T1000 (cell line): ENCODE measurements at regions not wholly inside any gene's neighbourhood (a gene's known extent, or its start where the extent isn't known, plus 50 kb on each side); places are given as distances from the start of the nearest gene placed in this dataset.

Experiments
- DNase-seq: peaks from one replicate; lab custom pipeline; 2025; ENCODE audit warnings: mixed read lengths; lab: John Stamatoyannopoulos, UW

DNA sequence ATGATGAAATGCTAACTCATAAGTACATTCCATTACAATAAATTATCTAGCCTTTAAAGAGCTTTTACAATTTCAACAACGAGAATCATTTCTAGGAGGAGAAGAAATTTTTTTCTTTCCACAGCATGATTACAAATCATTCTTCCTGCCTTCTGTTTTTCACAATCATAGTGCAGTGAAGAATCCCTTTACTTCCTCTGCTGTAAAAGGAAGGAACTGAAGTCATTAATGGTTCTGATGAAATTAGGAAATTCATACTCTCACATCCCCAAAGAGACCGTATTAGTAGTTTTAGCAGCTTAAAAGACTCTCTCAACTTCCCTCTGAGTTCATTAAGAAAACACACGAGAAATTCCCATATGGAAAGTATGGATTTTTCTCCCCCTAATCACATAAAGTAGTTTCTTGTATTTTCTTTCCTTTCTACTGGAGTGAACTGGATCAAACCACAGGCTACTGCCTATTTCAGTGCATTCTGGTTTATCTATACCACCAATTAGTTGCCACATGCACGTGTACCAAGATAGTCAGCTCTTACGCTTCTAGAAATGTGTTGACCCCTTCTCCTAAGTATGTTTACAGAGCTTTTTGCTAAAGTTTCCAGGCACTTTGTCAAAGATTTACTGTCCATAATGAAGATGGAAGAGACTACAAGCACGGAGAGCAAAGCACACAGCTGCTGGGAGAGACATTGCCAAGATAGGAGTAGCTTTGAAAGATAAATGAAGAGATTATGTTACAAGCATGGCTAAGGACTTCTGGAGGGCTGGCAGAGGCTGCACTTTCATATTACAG is 58.9 kb upstream of the KITLG start:
- DNase-seq: no peak

DNA sequence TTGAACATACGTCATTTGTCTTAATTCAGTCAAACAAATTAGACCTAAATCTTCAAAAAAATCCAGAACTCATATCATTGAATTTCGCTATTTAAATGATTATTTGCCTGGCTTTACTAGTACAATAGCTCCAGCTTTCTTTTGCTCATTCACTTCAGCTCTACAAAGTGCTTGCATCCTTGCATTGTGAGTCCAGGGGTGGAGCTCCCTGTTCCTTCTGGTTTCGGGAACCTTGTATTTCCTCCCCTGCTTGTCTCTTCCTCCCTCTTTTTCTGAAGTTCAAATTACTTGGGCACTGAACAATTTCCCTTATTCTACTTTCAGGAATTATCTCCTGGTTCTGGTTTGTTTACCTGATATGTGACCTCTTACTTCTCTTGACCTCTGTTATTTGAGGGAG is 58.1 kb upstream of the KITLG start:
- DNase-seq: no peak

DNA sequence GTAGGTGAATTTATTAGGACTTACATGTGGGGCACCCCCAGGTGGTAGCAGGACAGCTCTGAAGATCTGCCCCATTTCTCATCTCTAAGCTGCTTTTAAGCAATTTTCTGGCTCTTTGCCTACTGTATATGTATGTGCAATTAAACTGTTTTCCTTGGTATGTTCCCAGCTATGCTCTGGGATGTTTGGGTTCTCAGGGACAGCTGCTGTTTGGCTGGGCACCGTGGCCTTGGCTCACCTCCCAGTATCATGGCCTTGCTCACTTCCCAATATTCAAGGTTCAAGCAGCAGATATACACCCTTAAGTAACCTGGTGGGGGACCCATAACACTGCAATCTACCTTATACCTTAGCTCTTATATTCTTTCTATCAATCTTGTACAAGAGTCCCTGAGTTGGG is 53.7 kb upstream of the KITLG start:
- DNase-seq: no peak

DNA sequence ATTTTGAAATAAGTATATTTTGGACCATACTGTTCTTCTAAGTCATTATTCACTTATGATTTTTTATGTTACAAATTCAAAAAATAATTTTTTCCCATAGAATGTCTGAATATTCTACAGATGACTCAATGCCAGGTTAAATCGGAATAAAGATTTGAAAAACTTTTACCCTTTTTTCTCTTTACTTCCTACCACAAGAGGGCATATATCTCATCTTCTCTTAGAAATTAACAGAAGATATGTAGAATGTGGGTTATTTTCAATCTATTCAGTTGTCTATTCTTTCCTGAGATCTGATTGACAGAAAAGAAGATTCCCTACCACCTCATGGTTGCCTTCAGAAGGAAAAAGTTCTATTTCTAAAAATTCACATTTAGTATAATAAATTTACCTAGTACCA is 53.0 kb upstream of the KITLG start:
- DNase-seq: no peak

DNA sequence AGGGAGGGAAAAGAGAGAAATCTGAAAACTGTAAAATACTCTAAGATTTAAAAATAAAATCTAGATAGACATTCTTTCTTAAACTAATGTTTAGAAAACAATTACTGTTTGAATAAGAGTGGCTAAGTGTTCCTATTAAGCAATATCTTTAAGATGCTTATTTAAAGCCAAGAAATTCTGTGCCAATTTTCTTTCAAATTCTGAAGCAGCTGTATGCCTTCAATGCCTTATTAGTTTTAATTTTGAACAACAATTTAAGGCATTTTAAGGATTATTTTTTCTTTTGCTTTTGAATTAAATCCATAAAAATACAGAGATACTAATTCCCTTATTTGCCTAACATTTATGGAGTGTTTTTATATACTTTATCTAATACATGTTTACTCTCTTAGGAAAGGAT is 50.3 kb upstream of the KITLG start:
- no peak for DNase-seq
